NB4 (cell line): ENCODE measurements at regions not wholly inside any gene's neighbourhood (a gene's known extent, or its start where the extent isn't known, plus 50 kb on each side); places are given as distances from the start of the nearest gene placed in this dataset.
A peak's percentile ranks its signal among the peaks of the same experiment; 100 is the strongest.

Source experiments
- DNase-seq: peaks from one replicate; pipeline ENCODE4 v3.0.0; 2010; ENCODE audit warnings: low read depth
- H3K4me3 ChIP-seq: one replicate; pipeline ENCODE4 v1.5.1; 2011; ENCODE audit warnings: mild to moderate bottlenecking, low read depth, low read length, moderate library complexity
- CTCF ChIP-seq: IDR thresholded peaks from one replicate; pipeline ENCODE4 v1.5.1; 2012; ENCODE audit warnings: low read depth, low read length
- MAX ChIP-seq: IDR thresholded peaks from 2 replicates; pipeline ENCODE4 v1.6.1; 2011; ENCODE audit warnings: low read depth, low read length
- MYC ChIP-seq: IDR thresholded peaks from 2 replicates; pipeline ENCODE4 v1.6.1; 2011; ENCODE audit warnings: low read depth, low read length
- POLR2A ChIP-seq: IDR thresholded peaks from 2 replicates; pipeline ENCODE4 v1.6.1; 2011; ENCODE audit warnings: mild to moderate bottlenecking; ENCODE audit not compliant: insufficient read length; ENCODE audit errors: extremely low read depth

- TF ChIP-seq POLR2A = no peak
- TF ChIP-seq MYC = no peak
- peak; percentile 38; the same call in 1 of the 2 replicates for TF ChIP-seq MAX
- no peak for TF ChIP-seq CTCF
- peak; percentile 30 for DNase-seq
- no peak overlapping the region for H3K4me3 ChIP-seq
Observed at GRCh38 chr10:91043173-91043910, 122.5 kb upstream of the ANKRD1 start.

- H3K4me3 ChIP-seq = no peak overlapping the region
- no peak for DNase-seq
- TF ChIP-seq MAX (no peak), POLR2A (no peak), MYC (no peak), CTCF (no peak)
Observed at GRCh38 chr10:91046869-91047268, 126.0 kb upstream of the ANKRD1 start.

- no peak overlapping the region for H3K4me3 ChIP-seq
- TF ChIP-seq MYC (no peak), CTCF (no peak), MAX (no peak), POLR2A (no peak)
- no peak for DNase-seq
Observed at GRCh38 chr10:91048380-91048779, 127.5 kb upstream of the ANKRD1 start.

GRCh38 chr10:91049296-91049987, 128.6 kb upstream of the ANKRD1 start:
- no peak for DNase-seq
- TF ChIP-seq MYC = no peak
- no peak for TF ChIP-seq POLR2A
- no peak for TF ChIP-seq CTCF
- TF ChIP-seq MAX = no peak
- no peak overlapping the region for H3K4me3 ChIP-seq

GRCh38 chr10:91049988-91050360, 129.1 kb upstream of the ANKRD1 start:
- no peak for DNase-seq
- no peak for TF ChIP-seq CTCF
- no peak for TF ChIP-seq MAX
- TF ChIP-seq POLR2A = no peak
- TF ChIP-seq MYC = no peak
- H3K4me3 ChIP-seq = no peak overlapping the region
